SK-N-SH (cell line): ENCODE measurements at regions not wholly inside any gene's neighbourhood (a gene's known extent, or its start where the extent isn't known, plus 50 kb on each side); places are given as distances from the start of the nearest gene placed in this dataset.

Experiments
- CTCF ChIA-PET: fragments of 300-600, 350-600 bp; formaldehyde crosslinking; extraction: SDS; loops from one replicate; lab custom pipeline; 2021; lab: Yijun Ruan, JAX
- POLR2A ChIA-PET: fragments of 350-600 bp; sonication (Branson Sonifier 250); formaldehyde crosslinking; extraction: SDS; loops from one replicate; lab custom pipeline; 2020; ENCODE audit warnings: antibody characterized with exemption, inconsistent platforms; lab: Yijun Ruan, JAX
- DNase-seq: peaks from one replicate; pipeline ENCODE4 v3.0.0; 2012
- H2AFZ ChIP-seq: fragments of 200-600 bp; sonication (generic); 2 replicates; pipeline ENCODE4 v1.8.1; 2016; ENCODE audit warnings: antibody characterized with exemption, mild to moderate bottlenecking, low read depth
- H3F3A ChIP-seq: fragments of 200-600 bp; sonication (generic); replicated peaks from 2 replicates; pipeline ENCODE3; 2016; ENCODE audit warnings: antibody characterized with exemption, mild to moderate bottlenecking; ENCODE audit not compliant: insufficient read depth
- H3K27ac ChIP-seq, 2 experiments: fragments of 200-500 bp in 1 of 2; fragments of 200-600 bp in 1 of 2; sonication (Bioruptor generic) in 1 of 2; sonication (generic), shearing (Covaris generic) in 1 of 2; 2 replicates each; pipeline versions ENCODE4 v1.5.1 to v1.6.1; 2014 to 2016; ENCODE audit warnings: low read depth in 2 of 2, inconsistent platforms in 1 of 2, low read length in 1 of 2, mild to moderate bottlenecking in 1 of 2, mixed read lengths in 1 of 2
- H3K27me3 ChIP-seq: fragments of 200-600 bp; sonication (generic), shearing (Covaris generic); 2 replicates; pipeline ENCODE4 v1.6.1; 2016; ENCODE audit warnings: mixed run types; ENCODE audit not compliant: insufficient read depth
- H3K36me3 ChIP-seq, 2 experiments: fragments of 200-500 bp in 1 of 2; fragments of 200-600 bp in 1 of 2; sonication (Bioruptor generic) in 1 of 2; sonication (generic) in 1 of 2; replicated peaks in 1 of 2; 2 replicates each; pipeline versions ENCODE3 to v1.5.1; 2014 to 2016; ENCODE audit warnings: low read length in 1 of 2, mild to moderate bottlenecking in 1 of 2; ENCODE audit not compliant: insufficient read depth in 2 of 2, control insufficient read depth in 1 of 2
- H3K4me1 ChIP-seq, 2 experiments: fragments of 200-500 bp in 1 of 2; fragments of 200-600 bp in 1 of 2; sonication (Bioruptor generic) in 1 of 2; sonication (generic), shearing (Covaris generic) in 1 of 2; 2 replicates each; pipeline versions ENCODE4 v1.5.1 to v1.6.1; 2014 to 2016; ENCODE audit warnings: low read depth in 1 of 2, low read length in 1 of 2, mixed run types in 1 of 2; ENCODE audit not compliant: insufficient read depth in 2 of 2, control insufficient read depth in 1 of 2
- H3K4me2 ChIP-seq: fragments of 200-600 bp; sonication (generic), shearing (Covaris generic); 2 replicates; pipeline ENCODE4 v1.6.1; 2017; ENCODE audit warnings: mixed run types
- H3K4me3 ChIP-seq, 2 experiments: fragments of 200-500 bp in 1 of 2; fragments of 200-600 bp in 1 of 2; sonication (Bioruptor generic) in 1 of 2; sonication (generic), shearing (Covaris generic) in 1 of 2; 2 replicates each; pipeline versions ENCODE4 v1.5.1 to v1.8.1; 2014 to 2016; ENCODE audit warnings: low read depth in 2 of 2, inconsistent platforms in 1 of 2, low read length in 1 of 2, mild to moderate bottlenecking in 1 of 2, mixed read lengths in 1 of 2, moderate library complexity in 1 of 2
- H3K79me2 ChIP-seq: fragments of 200-600 bp; sonication (generic); 2 replicates; pipeline ENCODE4 v1.8.1; 2017; ENCODE audit warnings: mild to moderate bottlenecking; ENCODE audit not compliant: insufficient read depth
- H3K9ac ChIP-seq: fragments of 200-600 bp; sonication (generic); 2 replicates; pipeline ENCODE4 v1.6.1; 2017; ENCODE audit warnings: mixed run types
- H3K9me2 ChIP-seq: fragments of 200-600 bp; sonication (generic); 2 replicates; pipeline ENCODE4 v1.6.1; 2017; ENCODE audit warnings: mixed run types
- H3K9me3 ChIP-seq: fragments of 200-600 bp; sonication (generic); 2 replicates; pipeline ENCODE4 v1.6.1; 2017; ENCODE audit warnings: mixed run types, mild to moderate bottlenecking, moderate library complexity
- H4K20me1 ChIP-seq: fragments of 200-600 bp; sonication (generic); 2 replicates; pipeline ENCODE4 v1.6.1; 2017; ENCODE audit warnings: mild to moderate bottlenecking, mixed run types; ENCODE audit not compliant: insufficient read depth
- CHD2 ChIP-seq: fragments of 150-350 bp; IDR thresholded peaks from 2 replicates; pipeline ENCODE4 v1.6.1; 2018; ENCODE audit warnings: low read length; ENCODE audit not compliant: partially characterized antibody
- ELF1 ChIP-seq: IDR thresholded peaks from 2 replicates; pipeline ENCODE4 v1.4.0; 2012
- EP300 ChIP-seq, 2 experiments: IDR thresholded peaks; 2 replicates each; pipeline versions ENCODE4 v1.4.0 to v1.6.1; 2012; ENCODE audit warnings: borderline replicate concordance in 1 of 2, low read depth in 1 of 2, low read length in 1 of 2
- EZH2phosphoT487 ChIP-seq: fragments of 200-600 bp; sonication (generic); IDR thresholded peaks from 2 replicates; pipeline ENCODE4 v1.6.1; 2017; ENCODE audit warnings: low read depth, mixed run types, mild to moderate bottlenecking, antibody characterized with exemption, moderate library complexity, borderline replicate concordance
- FOXJ3 ChIP-seq: sonication (generic); formaldehyde crosslinking; IDR thresholded peaks from 2 replicates; pipeline ENCODE4 v1.5.1; 2020; ENCODE audit warnings: mild to moderate bottlenecking, missing genetic modification reagents
- FOXM1 ChIP-seq: IDR thresholded peaks from 2 replicates; pipeline ENCODE4 v1.4.0; 2012; ENCODE audit warnings: low read depth, mild to moderate bottlenecking
- GABPA ChIP-seq: IDR thresholded peaks from 2 replicates; pipeline ENCODE4 v1.4.0; 2012; ENCODE audit warnings: low read depth, mild to moderate bottlenecking
- MEF2A ChIP-seq: IDR thresholded peaks from 2 replicates; pipeline ENCODE4 v1.4.0; 2012; ENCODE audit warnings: low read depth, borderline replicate concordance
- MXI1 ChIP-seq: IDR thresholded peaks from 2 replicates; pipeline ENCODE4 v1.6.1; 2012; ENCODE audit warnings: mild to moderate bottlenecking, low read depth, low read length, improper control_type of control experiment
- RCOR1 ChIP-seq: fragments of 150-350 bp; IDR thresholded peaks from 2 replicates; pipeline ENCODE4 v1.6.1; 2017; ENCODE audit warnings: antibody characterized with exemption, low read length
- RXRA ChIP-seq: IDR thresholded peaks from 2 replicates; pipeline ENCODE4 v1.4.0; 2012; ENCODE audit warnings: low read depth, mild to moderate bottlenecking, borderline replicate concordance
- SMC3 ChIP-seq: IDR thresholded peaks from 2 replicates; pipeline ENCODE4 v1.6.1; 2012; ENCODE audit warnings: low read depth, low read length, improper control_type of control experiment
- TAF1 ChIP-seq: IDR thresholded peaks from 2 replicates; pipeline ENCODE4 v1.6.1; 2012; ENCODE audit warnings: low read depth, mild to moderate bottlenecking, low read length, moderate library complexity, borderline replicate concordance
- TEAD4 ChIP-seq: IDR thresholded peaks from 2 replicates; pipeline ENCODE4 v1.4.0; 2012; ENCODE audit warnings: mild to moderate bottlenecking, borderline replicate concordance; ENCODE audit not compliant: insufficient read depth
- YY1 ChIP-seq: IDR thresholded peaks from 2 replicates; pipeline ENCODE4 v1.4.0; 2012; ENCODE audit warnings: low read depth, mild to moderate bottlenecking
- WGBS: methylation state at CpG from one replicate; pipeline ENCODE4 v1.1.6; 2017; ENCODE audit warnings: low lambda C conversion rate; 5-methylcytosine and 5-hydroxymethylcytosine counted together
- TF ChIP-seq, protein P1 (sequence below): fragments of 150-350 bp; IDR thresholded peaks from 2 replicates; pipeline ENCODE4 v1.6.1; 2017; ENCODE audit warnings: antibody characterized with exemption, low read length, low read depth, borderline replicate concordance
- TF ChIP-seq, protein P2 (sequence below): IDR thresholded peaks from 2 replicates; pipeline ENCODE4; 2012
- TF ChIP-seq, protein P3 (sequence below): IDR thresholded peaks from 2 replicates; pipeline ENCODE4 v1.4.0; 2012; ENCODE audit warnings: low read depth, borderline replicate concordance

DNA sequence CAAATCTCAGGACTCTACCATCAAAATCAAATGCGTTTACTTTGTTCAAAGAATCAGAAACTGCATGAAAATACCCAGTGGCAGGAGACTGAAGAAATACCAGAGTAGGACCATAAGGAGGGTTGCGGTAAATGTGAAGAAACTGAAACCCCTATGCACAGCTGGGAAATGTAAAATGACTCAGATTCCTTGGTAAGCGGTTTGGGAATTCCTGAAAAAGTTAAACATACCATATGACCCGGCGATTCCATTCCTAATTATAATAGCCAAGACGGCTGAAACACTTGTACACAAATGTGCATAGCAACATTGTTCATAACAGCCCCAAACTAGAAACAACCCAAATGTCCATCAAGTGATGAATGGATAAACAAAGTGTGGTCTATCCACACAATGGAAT, 114.1 kb upstream of the GRAMD1B start:
- Histone ChIP-seq H3K79me2 (no peaks in the 10 kb centered on the region), H3K4me1 (peaks cover 0 to 2% of the 10 kb centered on the region in 2 experiments; a peak in 2 of 4 replicates), H4K20me1 (no peaks in the 10 kb centered on the region), H2AFZ (no peak overlapping the region), H3K27me3 (no peaks in the 10 kb centered on the region; the same call in 1 of the 2 replicates), H3K4me2 (no peak overlapping the region), H3F3A (no peaks in the 10 kb centered on the region), H3K9me2 (no peaks in the 10 kb centered on the region), H3K9ac (no peak overlapping the region), H3K27ac (no peak overlapping the region), H3K9me3 (no peaks in the 10 kb centered on the region), H3K4me3 (no peak overlapping the region), H3K36me3 (no peaks in the 10 kb centered on the region)
- no peak for DNase-seq
- ChIA-PET POLR2A (no interaction called here), CTCF (interaction anchor here (1.2 to 3.8 kb wide), 2 partner anchors 14 to 163 kb away, joined by 5 to 14 read pairs; no protein-coding TSS in a partner anchor)
- TF ChIP-seq GABPA (no peak), EZH2phosphoT487 (no peak)
- WGBS = 80% methylated on average over 6 of the region's 6 CpGs

DNA sequence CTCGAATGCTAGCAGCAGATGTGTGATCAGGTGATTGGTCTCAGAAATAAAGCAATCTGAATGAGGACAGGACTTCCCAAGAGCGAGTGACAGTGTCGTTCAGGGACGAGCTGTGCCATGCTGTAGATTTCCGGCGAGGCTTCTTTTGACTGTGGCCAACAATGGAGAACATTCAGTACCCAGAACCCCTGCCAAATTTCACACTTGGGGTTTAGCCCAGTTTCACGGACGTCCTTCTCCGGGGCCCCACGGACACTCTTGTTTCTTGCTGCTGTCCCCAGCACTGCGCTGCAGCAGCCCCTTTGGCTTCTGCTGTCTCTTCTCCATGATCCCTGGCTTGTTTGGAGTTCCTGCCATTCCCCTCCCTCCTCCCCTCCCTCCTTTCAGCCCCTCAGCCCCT, 115.1 kb upstream of the GRAMD1B start:
- ChIA-PET POLR2A (no interaction called here), CTCF (interaction anchor here (3.8 kb wide), 1 partner anchor 13 kb away, joined by 14 read pairs; no protein-coding TSS in a partner anchor)
- H3K4me1 ChIP-seq = peaks cover 0 to 2% of the 10 kb centered on the region in 2 experiments; a peak in 2 of 4 replicates
- TF ChIP-seq TEAD4 (no peak), ELF1 (no peak), RXRA (no peak), RCOR1 (no peak), EP300 (IDR thresholded peaks at IDR 0.05; ENCODE audit: borderline replicate concordance in 1 of 2, low read depth in 1 of 2, low read length in 1 of 2) (no peak), SMC3 (no peak), MEF2A (no peak), YY1 (no peak)
- TF ChIP-seq, protein P1, sequence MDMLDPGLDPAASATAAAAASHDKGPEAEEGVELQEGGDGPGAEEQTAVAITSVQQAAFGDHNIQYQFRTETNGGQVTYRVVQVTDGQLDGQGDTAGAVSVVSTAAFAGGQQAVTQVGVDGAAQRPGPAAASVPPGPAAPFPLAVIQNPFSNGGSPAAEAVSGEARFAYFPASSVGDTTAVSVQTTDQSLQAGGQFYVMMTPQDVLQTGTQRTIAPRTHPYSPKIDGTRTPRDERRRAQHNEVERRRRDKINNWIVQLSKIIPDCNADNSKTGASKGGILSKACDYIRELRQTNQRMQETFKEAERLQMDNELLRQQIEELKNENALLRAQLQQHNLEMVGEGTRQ = no peak
- no peaks in the 10 kb centered on the region for H3F3A ChIP-seq
- DNase-seq = no peak
- H3K79me2 ChIP-seq = no peaks in the 10 kb centered on the region
- H3K9me2 ChIP-seq = no peaks in the 10 kb centered on the region
- 66% methylated on average over 11 of the region's 11 CpGs for WGBS
- no peak overlapping the region for H3K4me3 ChIP-seq
- no peak overlapping the region for H2AFZ ChIP-seq
- H3K27me3 ChIP-seq = no peaks in the 10 kb centered on the region; the same call in 1 of the 2 replicates
- H3K4me2 ChIP-seq = no peak overlapping the region
- no peaks in the 10 kb centered on the region for H3K36me3 ChIP-seq
- no peaks in the 10 kb centered on the region for H3K9me3 ChIP-seq
- H3K9ac ChIP-seq = no peak overlapping the region
- H3K27ac ChIP-seq = no peak overlapping the region
- H4K20me1 ChIP-seq = no peaks in the 10 kb centered on the region

DNA sequence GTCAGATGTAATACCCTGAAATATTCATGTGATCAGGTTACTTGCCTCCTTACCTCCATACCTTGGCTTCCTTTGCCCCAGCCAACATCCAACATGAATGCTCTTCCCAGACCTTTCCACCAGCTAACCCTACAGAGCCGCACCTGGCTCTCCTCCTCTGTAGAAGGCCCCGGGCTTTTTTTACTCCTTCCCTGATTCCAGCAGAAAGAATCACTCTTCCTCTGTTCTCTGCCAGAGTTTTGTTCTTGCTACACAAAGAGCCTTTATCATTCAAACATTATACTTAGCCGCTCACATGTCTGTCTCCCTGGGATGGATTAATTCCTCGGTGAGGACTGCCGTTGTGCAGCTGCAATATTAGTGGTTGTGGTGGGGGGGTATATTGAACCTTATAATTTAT, 116.8 kb upstream of the GRAMD1B start:
- Histone ChIP-seq H2AFZ (no peak overlapping the region), H4K20me1 (no peaks in the 10 kb centered on the region), H3K9me3 (no peaks in the 10 kb centered on the region), H3K27me3 (no peaks in the 10 kb centered on the region), H3K4me3 (no peak overlapping the region), H3K36me3 (no peaks in the 10 kb centered on the region), H3K27ac (no peak overlapping the region), H3K9me2 (no peaks in the 10 kb centered on the region), H3K4me2 (no peak overlapping the region), H3F3A (no peaks in the 10 kb centered on the region), H3K4me1 (peaks cover under 1 to 1% of the 10 kb centered on the region in 2 experiments; a peak in 2 of 4 replicates), H3K9ac (no peak overlapping the region), H3K79me2 (no peaks in the 10 kb centered on the region)
- CTCF ChIA-PET = interaction anchor here (1.2 kb wide), 3 partner anchors 16 to 165 kb away, joined by 3 to 8 read pairs (median 4); no protein-coding TSS in a partner anchor
- POLR2A ChIA-PET = no interaction called here
- DNase-seq = no peak
- WGBS = 93% methylated on average over 5 of the region's 5 CpGs
- TF ChIP-seq SMC3 = no peak
- TF ChIP-seq, protein P2, sequence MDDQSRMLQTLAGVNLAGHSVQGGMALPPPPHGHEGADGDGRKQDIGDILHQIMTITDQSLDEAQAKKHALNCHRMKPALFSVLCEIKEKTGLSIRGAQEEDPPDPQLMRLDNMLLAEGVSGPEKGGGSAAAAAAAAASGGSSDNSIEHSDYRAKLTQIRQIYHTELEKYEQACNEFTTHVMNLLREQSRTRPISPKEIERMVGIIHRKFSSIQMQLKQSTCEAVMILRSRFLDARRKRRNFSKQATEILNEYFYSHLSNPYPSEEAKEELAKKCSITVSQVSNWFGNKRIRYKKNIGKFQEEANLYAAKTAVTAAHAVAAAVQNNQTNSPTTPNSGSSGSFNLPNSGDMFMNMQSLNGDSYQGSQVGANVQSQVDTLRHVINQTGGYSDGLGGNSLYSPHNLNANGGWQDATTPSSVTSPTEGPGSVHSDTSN = no peak
- TF ChIP-seq FOXM1 = no peak
- TF ChIP-seq MEF2A = no peak
- no peak for TF ChIP-seq TAF1
- TF ChIP-seq CHD2 = no peak
- no peak for TF ChIP-seq MXI1
- TF ChIP-seq, protein P3, sequence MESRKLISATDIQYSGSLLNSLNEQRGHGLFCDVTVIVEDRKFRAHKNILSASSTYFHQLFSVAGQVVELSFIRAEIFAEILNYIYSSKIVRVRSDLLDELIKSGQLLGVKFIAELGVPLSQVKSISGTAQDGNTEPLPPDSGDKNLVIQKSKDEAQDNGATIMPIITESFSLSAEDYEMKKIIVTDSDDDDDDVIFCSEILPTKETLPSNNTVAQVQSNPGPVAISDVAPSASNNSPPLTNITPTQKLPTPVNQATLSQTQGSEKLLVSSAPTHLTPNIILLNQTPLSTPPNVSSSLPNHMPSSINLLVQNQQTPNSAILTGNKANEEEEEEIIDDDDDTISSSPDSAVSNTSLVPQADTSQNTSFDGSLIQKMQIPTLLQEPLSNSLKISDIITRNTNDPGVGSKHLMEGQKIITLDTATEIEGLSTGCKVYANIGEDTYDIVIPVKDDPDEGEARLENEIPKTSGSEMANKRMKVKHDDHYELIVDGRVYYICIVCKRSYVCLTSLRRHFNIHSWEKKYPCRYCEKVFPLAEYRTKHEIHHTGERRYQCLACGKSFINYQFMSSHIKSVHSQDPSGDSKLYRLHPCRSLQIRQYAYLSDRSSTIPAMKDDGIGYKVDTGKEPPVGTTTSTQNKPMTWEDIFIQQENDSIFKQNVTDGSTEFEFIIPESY = no peak
- no peak for TF ChIP-seq FOXJ3 (CRISPR knock-in tag)
- TF ChIP-seq, protein P1 = no peak
